Panc1 (cell line): ENCODE measurements at regions not wholly inside any gene's neighbourhood (a gene's known extent, or its start where the extent isn't known, plus 50 kb on each side); places are given as distances from the start of the nearest gene placed in this dataset.

ENCODE experiments used
- ATAC-seq: fragments of 200-7000 bp; cut with Tn5 transposase; 2 replicates; pipeline ENCODE4 v1.9.1; 2020; ENCODE audit warnings: mild to moderate bottlenecking, moderate library complexity
- BruUV-seq: library from RNA; stranded (reverse); fragments of 400-500 nt; replicated peaks from 2 replicates; lab custom pipeline; 2021; lab: Mats Ljungman, UMichigan
- CTCF ChIA-PET: fragments of 300-600 bp; sonication (Branson Sonifier 250); formaldehyde crosslinking; loops from one replicate; lab custom pipeline; 2022; ENCODE audit warnings: antibody characterized with exemption; lab: Charles Lee
- POLR2A ChIA-PET: fragments of 300-600 bp; sonication (Branson Sonifier 250); formaldehyde crosslinking; loops from one replicate; lab custom pipeline; 2022; ENCODE audit warnings: antibody characterized with exemption; lab: Charles Lee
- DNase-seq: peaks from one replicate; pipeline ENCODE4 v3.0.0-alpha.2; 2010; ENCODE audit warnings: low read depth, low spot score
- H3K27ac ChIP-seq: 2 replicates; pipeline ENCODE4 v1.5.1; 2011; ENCODE audit warnings: mild to moderate bottlenecking, low read length, inconsistent platforms
- H3K27me3 ChIP-seq: fragments of 200-500 bp; sonication (Bioruptor generic); 2 replicates; pipeline ENCODE4 v1.6.0; 2014; ENCODE audit warnings: low read length, inconsistent platforms; ENCODE audit not compliant: control insufficient read depth, insufficient read depth
- H3K36me3 ChIP-seq: fragments of 200-500 bp; sonication (Bioruptor generic); 2 replicates; pipeline ENCODE4 v1.5.1; 2014; ENCODE audit warnings: inconsistent platforms, mild to moderate bottlenecking, low read length, moderate library complexity; ENCODE audit not compliant: control insufficient read depth, insufficient read depth
- H3K4me1 ChIP-seq: 2 replicates; pipeline ENCODE4 v1.5.1; 2011; ENCODE audit warnings: inconsistent platforms, mild to moderate bottlenecking, low read length, moderate library complexity; ENCODE audit not compliant: control insufficient read depth, insufficient read depth
- H3K4me3 ChIP-seq, 2 experiments: 2 replicates each; pipeline ENCODE4 v1.5.1; 2011 to 2012; ENCODE audit warnings: low read depth in 2 of 2, low read length in 2 of 2, mild to moderate bottlenecking in 2 of 2, inconsistent platforms in 1 of 2, moderate library complexity in 1 of 2
- H3K9me3 ChIP-seq: fragments of 200-500 bp; sonication (Bioruptor generic); 2 replicates; pipeline ENCODE4 v1.5.1; 2014; ENCODE audit warnings: low read depth, mild to moderate bottlenecking, inconsistent platforms, low read length, moderate library complexity; ENCODE audit not compliant: control insufficient read depth, insufficient read depth
- CTCF ChIP-seq: fragments of 450-650 bp; IDR thresholded peaks from 2 replicates; pipeline ENCODE4 v1.5.1; 2017; ENCODE audit warnings: mild to moderate bottlenecking
- POLR2AphosphoS5 ChIP-seq: IDR thresholded peaks from 2 replicates; pipeline ENCODE4 v1.6.1; 2012; ENCODE audit warnings: mild to moderate bottlenecking, low read depth, low read length, moderate library complexity
- REST ChIP-seq, 2 experiments: IDR thresholded peaks; 2 replicates each; pipeline ENCODE4 v1.6.1; 2011 to 2012; ENCODE audit warnings: low read depth in 2 of 2, control low read depth in 1 of 2, low read length in 1 of 2, mild to moderate bottlenecking in 1 of 2, moderate library complexity in 1 of 2; ENCODE audit not compliant: insufficient read depth in 1 of 2
- SIN3A ChIP-seq: IDR thresholded peaks from 2 replicates; pipeline ENCODE4 v1.6.1; 2012; ENCODE audit warnings: low read depth, mild to moderate bottlenecking, low read length, moderate library complexity, borderline replicate concordance; ENCODE audit not compliant: insufficient read depth
- TCF7L2 ChIP-seq: IDR thresholded peaks from 2 replicates; pipeline ENCODE4 v1.6.1; 2011; ENCODE audit warnings: mild to moderate bottlenecking, low read depth, low read length, inconsistent platforms
- in situ Hi-C: cut with HindIII; loops from 2 replicates; pipeline ENCODE4 v1.10.0; 2016; ENCODE audit warnings: low sequenced_read_pairs, low pct_unique_long_range_greater_than_20kb
- intact Hi-C: fragments of 100-400 bp; cut with micrococcal nuclease; formaldehyde crosslinking; loops from one replicate; pipeline ENCODE4 v1.10.0; 2022; ENCODE audit not compliant: unreplicated experiment

- in situ Hi-C loops (no loop called here), intact Hi-C loops (no loop called here)
- no TSS peak for BruUV-seq
- ChIA-PET CTCF (no interaction called here), POLR2A (no interaction called here)
- H3K27ac ChIP-seq = no peak overlapping the region
- TF ChIP-seq POLR2AphosphoS5 = no peak
- TF ChIP-seq TCF7L2 = no peak
- TF ChIP-seq REST (IDR thresholded peaks at IDR 0.05; ENCODE audit: insufficient read depth in 1 of 2, low read depth in 2 of 2, low read length in 1 of 2) = no peak
- TF ChIP-seq CTCF = no peak
- no peak for TF ChIP-seq SIN3A
- peaks cover 2% of the 10 kb centered on the region; the same call in 1 of the 2 replicates for H3K4me1 ChIP-seq
- no peak for DNase-seq
- no peak overlapping the region for H3K4me3 ChIP-seq
- H3K27me3 ChIP-seq = no peaks in the 10 kb centered on the region
- no peaks in the 10 kb centered on the region for H3K36me3 ChIP-seq
- ATAC-seq = no peak
- H3K9me3 ChIP-seq = no peaks in the 10 kb centered on the region
These were observed 56.3 kb upstream of the AFDN start for GRCh38 chr6:167770291-167770955.

GRCh38 chr6:167774881-167775280, 51.8 kb upstream of the AFDN start:
- H3K9me3 ChIP-seq = no peaks in the 10 kb centered on the region
- intact Hi-C loops = no loop called here
- no peak overlapping the region for H3K27ac ChIP-seq
- H3K27me3 ChIP-seq = no peaks in the 10 kb centered on the region
- no peak for DNase-seq
- BruUV-seq = no TSS peak
- no peaks in the 10 kb centered on the region for H3K36me3 ChIP-seq
- ATAC-seq = no peak
- ChIA-PET POLR2A (no interaction called here), CTCF (no interaction called here)
- no peak overlapping the region for H3K4me3 ChIP-seq
- peaks cover 2% of the 10 kb centered on the region; the same call in 1 of the 2 replicates for H3K4me1 ChIP-seq
- in situ Hi-C loops = no loop called here
- no peak for TF ChIP-seq REST (IDR thresholded peaks at IDR 0.05; ENCODE audit: insufficient read depth in 1 of 2, low read depth in 2 of 2, low read length in 1 of 2)
- TF ChIP-seq CTCF = no peak
- TF ChIP-seq POLR2AphosphoS5 = no peak
- TF ChIP-seq TCF7L2 = no peak
- TF ChIP-seq SIN3A = no peak
